ENCODE measurements at regions not wholly inside any gene's neighbourhood (a gene's known extent, or its start where the extent isn't known, plus 50 kb on each side); places are given as distances from the start of the nearest gene placed in this dataset.

GRCh38 chr1:190949939-190950338 lies 472.3 kb upstream of the BRINP3 start:
- no TSS peak for BruUV-seq (replicated peaks)

GRCh38 chr1:190957565-190957964 lies 479.9 kb upstream of the BRINP3 start:
- CTCF ChIA-PET (ENCODE audit: low intra/inter-chr PET ratio) = no interaction called here
- ATAC-seq (no peak), FAIRE-seq (no peak), DNase-seq (ENCODE audit: extremely low read depth in 1 of 4, low spot score in 3 of 4) (no peak)
- Histone ChIP-seq H3K79me2 (ENCODE audit: control insufficient read depth, insufficient read depth, low read length) (no peaks in the 10 kb centered on the region), H3K9me1 (ENCODE audit: control insufficient read depth, insufficient read depth, low read length) (no peaks in the 10 kb centered on the region), H3K27me3 (ENCODE audit: control insufficient read depth in 2 of 2, insufficient read depth in 2 of 2, low read length in 2 of 2) (no peaks in the 10 kb centered on the region), H4K20me1 (replicated peaks; ENCODE audit: control insufficient read depth, insufficient read depth, low read length) (no peaks in the 10 kb centered on the region), H3K4me1 (replicated peaks in 1 of 2; ENCODE audit: control insufficient read depth in 2 of 2, insufficient read depth in 2 of 2, low read length in 2 of 2) (no peaks in the 10 kb centered on the region), H2AFZ (ENCODE audit: low read depth, low read length) (no peak overlapping the region), H3K4me3 (no peak overlapping the region), H3K4me2 (ENCODE audit: insufficient read depth, low read length) (no peak overlapping the region), H3K36me3 (ENCODE audit: control insufficient read depth, insufficient read depth, low read length) (no peaks in the 10 kb centered on the region), H3K9me3 (replicated peaks; ENCODE audit: control insufficient read depth, insufficient read depth, low read depth, low read length) (no peaks in the 10 kb centered on the region), H3K27ac (ENCODE audit: extremely low read depth, low read depth, low read length) (no peak overlapping the region), H3K9ac (ENCODE audit: insufficient read depth in 1 of 2, low read depth in 2 of 2, low read length in 2 of 2) (no peak overlapping the region)
- POLR2A ChIA-PET = no interaction called here
- intact Hi-C loops (cut with micrococcal nuclease) = no loop called here
- no TSS peak for BruUV-seq (replicated peaks)
- in situ Hi-C loops (cut with MboI) = no loop called here
- TF ChIP-seq ZFX (CRISPR knock-in tag; IDR thresholded peaks at IDR 0.05) (no peak), XRCC3 (IDR thresholded peaks at IDR 0.05) (no peak), SRSF7 (optimal IDR thresholded peaks at IDR 0.05; ENCODE audit: low read depth, low read length) (no peak), ZNF24 (IDR thresholded peaks at IDR 0.05) (no peak), CHAMP1 (IDR thresholded peaks at IDR 0.05) (no peak), ZNF77 (CRISPR knock-in tag; IDR thresholded peaks at IDR 0.05) (no peak), KDM1A (IDR thresholded peaks at IDR 0.05) (no peak), EP400 (IDR thresholded peaks at IDR 0.05) (no peak), PHF20 (IDR thresholded peaks at IDR 0.05; ENCODE audit: partially characterized antibody) (no peak), ZNF589 (CRISPR knock-in tag; IDR thresholded peaks at IDR 0.05; ENCODE audit: low read depth) (no peak), CBFA2T3 (IDR thresholded peaks at IDR 0.05) (no peak), ZNF311 (CRISPR knock-in tag; IDR thresholded peaks at IDR 0.05) (no peak), FOXM1 (IDR thresholded peaks at IDR 0.05; ENCODE audit: low read depth) (no peak), FOXM1 (CRISPR knock-in tag; IDR thresholded peaks at IDR 0.05; ENCODE audit: low read depth) (no peak)
- TF ChIP-seq, protein P1, sequence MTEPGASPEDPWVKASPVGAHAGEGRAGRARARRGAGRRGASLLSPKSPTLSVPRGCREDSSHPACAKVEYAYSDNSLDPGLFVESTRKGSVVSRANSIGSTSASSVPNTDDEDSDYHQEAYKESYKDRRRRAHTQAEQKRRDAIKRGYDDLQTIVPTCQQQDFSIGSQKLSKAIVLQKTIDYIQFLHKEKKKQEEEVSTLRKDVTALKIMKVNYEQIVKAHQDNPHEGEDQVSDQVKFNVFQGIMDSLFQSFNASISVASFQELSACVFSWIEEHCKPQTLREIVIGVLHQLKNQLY (CRISPR knock-in tag; conservative IDR thresholded peaks at IDR 0.05) = no peak

More at GRCh38 chr1:190949939-190950338, 472.3 kb upstream of the BRINP3 start:
- POLR2A ChIA-PET = no interaction called here
- no peaks in the 10 kb centered on the region for H3K9me3 ChIP-seq (replicated peaks; ENCODE audit: control insufficient read depth, insufficient read depth, low read depth, low read length)
- intact Hi-C loops (cut with micrococcal nuclease) = no loop called here
- CTCF ChIA-PET (ENCODE audit: low intra/inter-chr PET ratio) = no interaction called here
- no peak overlapping the region for H3K4me3 ChIP-seq
- no peak overlapping the region for H3K4me2 ChIP-seq (ENCODE audit: insufficient read depth, low read length)
- no peaks in the 10 kb centered on the region for H3K36me3 ChIP-seq (ENCODE audit: control insufficient read depth, insufficient read depth, low read length)
- H3K27me3 ChIP-seq (ENCODE audit: control insufficient read depth in 2 of 2, insufficient read depth in 2 of 2, low read length in 2 of 2) = no peaks in the 10 kb centered on the region
- no peak overlapping the region; the same call in 2 of the 3 replicates for H3K27ac ChIP-seq (ENCODE audit: extremely low read depth, low read depth, low read length)
- TF ChIP-seq MEIS2 (IDR thresholded peaks at IDR 0.05; ENCODE audit: partially characterized antibody) (peak; percentile 27), ZNF696 (CRISPR knock-in tag; conservative IDR thresholded peaks at IDR 0.05) (no peak), NCOR1 (IDR thresholded peaks at IDR 0.05) (no peak)
- H3K4me1 ChIP-seq (replicated peaks in 1 of 2; ENCODE audit: control insufficient read depth in 2 of 2, insufficient read depth in 2 of 2, low read length in 2 of 2) = no peaks in the 10 kb centered on the region
- H4K20me1 ChIP-seq (replicated peaks; ENCODE audit: control insufficient read depth, insufficient read depth, low read length) = no peaks in the 10 kb centered on the region
- WGBS (ENCODE audit: insufficient coverage, low coverage, missing lambda C conversion rate) = 2% methylated on average over 5 of the region's 5 CpGs
- DNase-seq (ENCODE audit: extremely low read depth in 1 of 4, low spot score in 3 of 4) = peak in 1 of 4 experiments; percentile 1
- no peak for ATAC-seq
- no peak for FAIRE-seq
- H3K9ac ChIP-seq (ENCODE audit: insufficient read depth in 1 of 2, low read depth in 2 of 2, low read length in 2 of 2) = no peak overlapping the region
- H2AFZ ChIP-seq (ENCODE audit: low read depth, low read length) = peak overlapping the region; percentile 38; the same call in 1 of the 2 replicates
- H3K9me1 ChIP-seq (ENCODE audit: control insufficient read depth, insufficient read depth, low read length) = no peaks in the 10 kb centered on the region
- in situ Hi-C loops (cut with MboI) = no loop called here
- H3K79me2 ChIP-seq (ENCODE audit: control insufficient read depth, insufficient read depth, low read length) = no peaks in the 10 kb centered on the region
